Activated T-cell treated with anti-CD3 and anti-CD28 coated beads, Interleukin-2, amount 50 U/mL, for 4 hours (primary cell): ENCODE measurements at regions not wholly inside any gene's neighbourhood (a gene's known extent, or its start where the extent isn't known, plus 50 kb on each side); places are given as distances from the start of the nearest gene placed in this dataset.

Experiments
- ATAC-seq, 2 donors: fragments of 200-7000 bp; cut with Tn5 transposase; one replicate each; pipeline ENCODE4 v1.10.0; 2021
- DNase-seq: peaks from one replicate; pipeline ENCODE4 v3.0.0-alpha.2; 2020
- H3K27me3 Mint-ChIP-seq: one replicate; pipeline ENCODE4 v1.8.0; 2021; ENCODE audit warnings: low read depth, mixed read lengths
- H3K36me3 Mint-ChIP-seq: one replicate; pipeline ENCODE4 v1.8.0; 2022; ENCODE audit warnings: mixed read lengths; ENCODE audit not compliant: insufficient read depth
- H3K4me1 Mint-ChIP-seq: one replicate; pipeline ENCODE4 v1.8.0; 2021; ENCODE audit warnings: low read depth, mixed read lengths
- H3K4me3 Mint-ChIP-seq: one replicate; pipeline ENCODE4 v1.8.0; 2021; ENCODE audit warnings: mild to moderate bottlenecking, moderate library complexity, mixed read lengths
- H3K9me3 Mint-ChIP-seq: one replicate; pipeline ENCODE4 v1.8.0; 2021; ENCODE audit warnings: mixed read lengths

GRCh38 chr4:100736641-100737451 is 219.0 kb upstream of the EMCN start:
- no peaks in the 10 kb centered on the region for H3K4me1 Mint-ChIP-seq
- H3K27me3 Mint-ChIP-seq: no peaks in the 10 kb centered on the region
- H3K36me3 Mint-ChIP-seq: no peaks in the 10 kb centered on the region
- peaks cover 14% of the 10 kb centered on the region for H3K9me3 Mint-ChIP-seq
- H3K4me3 Mint-ChIP-seq: no peak overlapping the region
- no peak for DNase-seq
- no peak for ATAC-seq

- H3K36me3 Mint-ChIP-seq: no peaks in the 10 kb centered on the region
- H3K4me1 Mint-ChIP-seq: no peaks in the 10 kb centered on the region
- no peaks in the 10 kb centered on the region for H3K27me3 Mint-ChIP-seq
- DNase-seq (no peak), ATAC-seq (no peak)
- H3K9me3 Mint-ChIP-seq: peaks cover 16% of the 10 kb centered on the region
- H3K4me3 Mint-ChIP-seq: no peak overlapping the region
These were observed 211.0 kb upstream of the EMCN start for GRCh38 chr4:100728861-100729260.

DNA sequence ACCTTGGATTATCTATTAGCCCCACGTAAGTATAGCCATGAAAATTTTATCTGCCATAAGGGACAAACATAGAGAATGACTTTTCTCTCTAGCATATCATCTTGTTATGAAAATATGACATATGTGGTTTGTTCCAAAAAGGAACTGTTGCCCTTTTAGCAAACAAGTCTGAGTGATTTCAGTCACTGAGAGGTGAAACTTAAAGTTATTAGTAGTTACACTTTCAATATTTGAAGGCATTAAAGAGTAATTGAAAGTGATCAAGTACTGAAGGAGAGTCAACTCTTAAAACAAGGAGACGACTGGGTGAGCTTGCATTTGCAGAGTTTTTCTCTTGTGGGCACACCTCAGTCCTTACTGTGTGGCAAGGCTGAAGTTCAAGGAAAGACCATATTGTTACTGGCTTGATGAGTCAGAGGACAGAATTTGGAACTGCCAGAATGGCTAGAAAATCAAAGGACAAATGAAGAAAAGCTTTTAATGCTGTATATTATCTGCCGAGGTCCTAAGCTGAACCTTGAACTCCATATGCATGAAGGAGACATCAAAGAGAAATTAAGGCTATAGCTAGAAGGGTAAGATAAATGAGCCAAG is 205.1 kb upstream of the EMCN start:
- H3K4me3 Mint-ChIP-seq: no peak overlapping the region
- DNase-seq: no peak
- peaks cover 10% of the 10 kb centered on the region for H3K9me3 Mint-ChIP-seq
- H3K36me3 Mint-ChIP-seq: no peaks in the 10 kb centered on the region
- no peak for ATAC-seq
- no peaks in the 10 kb centered on the region for H3K4me1 Mint-ChIP-seq
- H3K27me3 Mint-ChIP-seq: no peaks in the 10 kb centered on the region

- no peaks in the 10 kb centered on the region for H3K36me3 Mint-ChIP-seq
- peaks cover 2% of the 10 kb centered on the region for H3K27me3 Mint-ChIP-seq
- no peaks in the 10 kb centered on the region for H3K4me1 Mint-ChIP-seq
- ATAC-seq (no peak), DNase-seq (no peak)
- H3K9me3 Mint-ChIP-seq: peaks cover 10% of the 10 kb centered on the region
- H3K4me3 Mint-ChIP-seq: no peak overlapping the region
These were observed 204.3 kb upstream of the EMCN start for GRCh38 chr4:100722133-100722532.

DNA sequence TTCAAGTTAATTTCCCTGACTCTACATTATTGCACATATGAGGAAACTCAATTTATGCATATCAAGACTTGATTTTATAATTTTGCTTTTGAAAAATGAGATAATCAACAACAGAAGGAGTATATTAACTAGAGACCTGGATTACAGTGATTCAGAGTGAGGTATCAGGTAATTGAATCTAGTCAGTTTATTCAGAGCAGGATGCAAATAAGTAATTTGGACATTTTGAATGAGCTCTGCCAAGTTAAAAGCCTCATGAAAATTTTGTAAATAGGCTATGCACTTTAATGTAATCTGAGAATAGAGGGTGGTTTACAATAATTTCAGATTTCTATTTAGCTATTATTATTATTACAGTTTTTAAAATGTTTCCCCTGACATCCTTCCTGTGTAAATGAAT is 203.7 kb upstream of the EMCN start:
- DNase-seq (no peak), ATAC-seq (no peak)
- Mint-ChIP-seq H3K4me1 (no peaks in the 10 kb centered on the region), H3K9me3 (peaks cover 10% of the 10 kb centered on the region), H3K4me3 (no peak overlapping the region), H3K27me3 (peaks cover 2% of the 10 kb centered on the region), H3K36me3 (no peaks in the 10 kb centered on the region)

- H3K36me3 Mint-ChIP-seq: no peaks in the 10 kb centered on the region
- peaks cover 10% of the 10 kb centered on the region for H3K9me3 Mint-ChIP-seq
- H3K4me3 Mint-ChIP-seq: no peak overlapping the region
- H3K4me1 Mint-ChIP-seq: no peaks in the 10 kb centered on the region
- DNase-seq: no peak
- H3K27me3 Mint-ChIP-seq: peaks cover 2% of the 10 kb centered on the region
- no peak for ATAC-seq
These were observed 203.3 kb upstream of the EMCN start for GRCh38 chr4:100721077-100721476.

DNA sequence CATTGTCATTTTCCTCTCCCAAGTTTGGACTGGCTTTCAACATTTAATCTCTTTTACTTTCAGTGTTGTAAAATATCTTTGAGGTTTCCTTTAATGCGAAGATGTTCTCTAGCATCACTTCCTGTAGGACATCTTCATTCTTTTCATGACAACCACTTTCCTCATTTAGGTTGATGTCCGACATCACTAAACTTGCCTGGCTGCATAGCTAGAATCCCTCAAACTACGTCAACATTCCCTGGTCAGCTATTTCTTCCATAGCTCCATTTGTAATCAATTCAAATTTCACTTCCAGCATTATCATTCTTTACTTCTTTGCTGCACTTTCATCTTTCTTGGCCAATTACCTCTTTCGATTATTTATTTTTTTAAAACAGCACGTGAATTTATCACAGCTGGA is 198.6 kb upstream of the EMCN start:
- Mint-ChIP-seq H3K4me3 (no peak overlapping the region), H3K36me3 (no peaks in the 10 kb centered on the region), H3K9me3 (peaks cover 7% of the 10 kb centered on the region), H3K27me3 (peaks cover 2% of the 10 kb centered on the region), H3K4me1 (no peaks in the 10 kb centered on the region)
- no peak for DNase-seq
- no peak for ATAC-seq

DNA sequence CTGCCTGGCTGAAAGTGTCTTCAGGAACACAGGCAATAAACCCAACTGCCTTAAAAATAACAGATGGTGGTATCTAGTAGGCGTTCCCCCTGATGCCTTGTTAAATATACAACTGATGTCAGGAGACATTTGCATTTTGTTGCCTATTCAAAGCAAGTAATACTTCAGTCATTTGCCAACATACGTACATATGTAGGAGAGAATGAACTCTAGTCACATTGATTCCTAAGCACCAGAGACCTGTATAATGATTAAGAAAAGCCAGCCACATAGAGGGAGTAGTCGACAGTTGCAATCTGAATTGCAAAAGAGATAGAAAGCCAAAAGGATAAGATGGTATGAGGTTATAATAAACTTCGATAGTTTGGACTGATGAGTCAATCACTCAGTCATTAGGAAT is 191.0 kb upstream of the EMCN start:
- no peak overlapping the region for H3K4me3 Mint-ChIP-seq
- no peaks in the 10 kb centered on the region for H3K9me3 Mint-ChIP-seq
- ATAC-seq (no peak), DNase-seq (no peak)
- no peaks in the 10 kb centered on the region for H3K4me1 Mint-ChIP-seq
- H3K27me3 Mint-ChIP-seq: no peaks in the 10 kb centered on the region
- no peaks in the 10 kb centered on the region for H3K36me3 Mint-ChIP-seq

- H3K4me1 Mint-ChIP-seq: no peaks in the 10 kb centered on the region
- no peak for ATAC-seq
- H3K36me3 Mint-ChIP-seq: no peaks in the 10 kb centered on the region
- H3K4me3 Mint-ChIP-seq: no peak overlapping the region
- no peak for DNase-seq
- H3K9me3 Mint-ChIP-seq: no peaks in the 10 kb centered on the region
- H3K27me3 Mint-ChIP-seq: no peaks in the 10 kb centered on the region
These were observed 190.0 kb upstream of the EMCN start for GRCh38 chr4:100707786-100708185.

DNA sequence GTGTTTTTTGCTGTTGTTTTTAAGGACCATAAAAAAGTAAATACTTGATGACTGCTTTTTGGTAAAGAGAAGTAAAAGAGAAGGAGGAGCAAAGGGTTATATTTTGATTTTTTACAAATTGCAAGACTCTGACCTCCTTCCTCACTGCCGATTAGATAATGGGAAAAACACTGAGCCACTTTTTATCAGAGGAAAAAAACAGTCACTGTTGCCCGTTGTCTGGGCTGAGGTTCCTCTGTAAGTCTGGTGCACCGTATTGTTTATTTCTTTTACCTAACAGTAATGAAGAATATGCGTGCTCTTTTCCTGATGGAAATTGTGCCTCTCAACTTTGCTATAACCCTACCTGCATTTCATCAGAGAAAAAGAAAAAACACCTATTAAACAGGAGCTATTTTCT is 178.7 kb upstream of the EMCN start:
- H3K4me1 Mint-ChIP-seq: no peaks in the 10 kb centered on the region
- peaks cover 3% of the 10 kb centered on the region for H3K27me3 Mint-ChIP-seq
- no peak overlapping the region for H3K4me3 Mint-ChIP-seq
- ATAC-seq (no peak), DNase-seq (no peak)
- H3K9me3 Mint-ChIP-seq: no peaks in the 10 kb centered on the region
- H3K36me3 Mint-ChIP-seq: no peaks in the 10 kb centered on the region

DNA sequence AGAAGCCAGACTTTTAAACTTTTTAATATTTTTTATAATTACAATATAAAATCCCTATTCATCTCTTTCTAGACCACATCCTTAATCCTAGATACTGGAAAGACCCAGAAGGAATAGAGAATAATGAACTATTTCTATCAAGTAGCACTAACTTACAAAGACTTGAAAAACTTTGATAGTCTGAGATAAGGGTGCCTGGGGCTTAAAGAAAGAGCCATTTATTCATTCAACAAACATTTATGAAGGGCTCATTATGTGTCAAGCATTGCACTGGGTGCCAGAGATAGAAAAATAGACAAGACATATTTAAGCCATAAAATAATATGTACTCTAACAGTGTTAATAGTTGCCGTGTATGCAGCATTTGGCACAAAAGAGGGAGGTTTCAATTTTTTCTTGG is 178.0 kb upstream of the EMCN start:
- H3K36me3 Mint-ChIP-seq: no peaks in the 10 kb centered on the region
- DNase-seq: no peak
- no peaks in the 10 kb centered on the region for H3K4me1 Mint-ChIP-seq
- peaks cover 3% of the 10 kb centered on the region for H3K27me3 Mint-ChIP-seq
- H3K4me3 Mint-ChIP-seq: no peak overlapping the region
- ATAC-seq: no peak
- no peaks in the 10 kb centered on the region for H3K9me3 Mint-ChIP-seq

- H3K4me1 Mint-ChIP-seq: no peaks in the 10 kb centered on the region
- H3K27me3 Mint-ChIP-seq: peaks cover 3% of the 10 kb centered on the region
- H3K36me3 Mint-ChIP-seq: no peaks in the 10 kb centered on the region
- no peaks in the 10 kb centered on the region for H3K9me3 Mint-ChIP-seq
- H3K4me3 Mint-ChIP-seq: no peak overlapping the region
- ATAC-seq: no peak
- DNase-seq: no peak
These were observed 177.3 kb upstream of the EMCN start for GRCh38 chr4:100695039-100695654.

DNA sequence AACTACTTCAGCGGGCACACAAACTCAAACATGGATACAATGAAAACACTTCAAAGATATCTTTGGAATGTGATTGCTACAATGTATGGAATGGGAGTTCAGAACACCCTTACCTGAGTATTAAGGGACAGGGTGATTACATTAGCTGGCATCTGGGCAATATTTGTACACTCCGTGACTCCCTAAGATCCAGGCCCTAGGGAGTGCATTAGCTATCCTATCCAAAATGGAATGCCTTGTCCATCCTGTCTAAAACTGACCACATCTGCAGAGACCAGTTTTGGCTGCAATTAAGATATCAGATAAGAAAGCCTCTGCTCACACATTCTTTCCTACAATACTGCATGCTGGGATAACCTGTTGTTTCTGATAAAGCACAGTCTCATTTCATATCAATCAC is 176.6 kb upstream of the EMCN start:
- no peaks in the 10 kb centered on the region for H3K4me1 Mint-ChIP-seq

DNA sequence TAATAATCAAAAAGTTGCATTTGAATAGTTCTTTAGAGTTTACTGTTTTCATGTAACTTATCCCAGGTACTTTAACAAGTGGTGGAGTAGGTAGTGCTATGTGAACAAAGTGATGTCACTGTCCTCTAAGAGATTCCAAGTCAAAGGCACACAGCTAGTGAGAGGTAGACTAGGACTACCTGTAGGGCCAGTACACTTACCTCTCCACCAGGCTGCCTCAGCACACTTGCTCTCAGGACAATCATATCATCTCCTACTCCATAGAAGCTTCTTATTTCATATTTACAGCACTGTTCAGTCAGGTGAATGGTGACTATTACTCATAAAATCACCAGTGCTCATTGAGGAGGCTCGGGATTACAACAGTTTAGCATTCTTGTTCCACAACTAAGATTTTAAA is 173.0 kb upstream of the EMCN start:
- no peaks in the 10 kb centered on the region for H3K9me3 Mint-ChIP-seq
- peaks cover 3% of the 10 kb centered on the region for H3K27me3 Mint-ChIP-seq
- DNase-seq (no peak), ATAC-seq (no peak)
- no peaks in the 10 kb centered on the region for H3K4me1 Mint-ChIP-seq
- H3K4me3 Mint-ChIP-seq: no peak overlapping the region
- no peaks in the 10 kb centered on the region for H3K36me3 Mint-ChIP-seq

More for the DNA sequence above, 176.6 kb upstream of the EMCN start:
- Mint-ChIP-seq H3K36me3 (no peaks in the 10 kb centered on the region), H3K9me3 (no peaks in the 10 kb centered on the region), H3K4me3 (no peak overlapping the region), H3K27me3 (peaks cover 3% of the 10 kb centered on the region)
- ATAC-seq (no peak), DNase-seq (no peak)

GRCh38 chr4:100688368-100688767 is 170.5 kb upstream of the EMCN start:
- H3K4me1 Mint-ChIP-seq: no peaks in the 10 kb centered on the region
- ATAC-seq: no peak
- H3K9me3 Mint-ChIP-seq: no peaks in the 10 kb centered on the region
- H3K36me3 Mint-ChIP-seq: no peaks in the 10 kb centered on the region
- peaks cover 3% of the 10 kb centered on the region for H3K27me3 Mint-ChIP-seq
- DNase-seq: no peak
- no peak overlapping the region for H3K4me3 Mint-ChIP-seq
